VCaP (cell line): ENCODE measurements at regions not wholly inside any gene's neighbourhood (a gene's known extent, or its start where the extent isn't known, plus 50 kb on each side); places are given as distances from the start of the nearest gene placed in this dataset.

ENCODE experiments used
- H3K27ac ChIP-seq: fragments of 450-650 bp; 2 replicates; pipeline ENCODE4 v1.5.1; 2017
- TF ChIP-seq, protein P1 (sequence below): fragments of 450-650 bp; conservative IDR thresholded peaks from 2 replicates; pipeline ENCODE4 v1.5.1; 2017; ENCODE audit warnings: mild to moderate bottlenecking, moderate library complexity

DNA sequence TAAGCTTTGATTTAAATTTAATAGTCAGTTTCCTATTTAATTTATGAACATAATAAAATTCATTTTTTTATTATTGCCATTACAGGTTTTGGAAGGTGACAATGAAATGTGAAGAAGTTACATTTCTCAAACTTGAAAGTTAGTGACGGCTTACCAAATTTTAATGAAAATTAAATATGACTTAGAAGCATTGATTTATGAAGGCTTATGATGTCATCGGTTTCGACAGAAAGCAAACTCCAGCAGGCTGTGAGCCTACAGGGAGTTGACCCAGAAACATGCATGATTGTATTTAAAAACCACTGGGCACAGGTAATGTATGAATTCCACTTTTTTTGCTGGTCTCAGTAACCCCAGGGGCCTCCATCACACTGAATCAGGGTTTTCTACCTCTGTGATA is 157.1 kb downstream of the FHIP1A start:
- TF ChIP-seq, protein P1, sequence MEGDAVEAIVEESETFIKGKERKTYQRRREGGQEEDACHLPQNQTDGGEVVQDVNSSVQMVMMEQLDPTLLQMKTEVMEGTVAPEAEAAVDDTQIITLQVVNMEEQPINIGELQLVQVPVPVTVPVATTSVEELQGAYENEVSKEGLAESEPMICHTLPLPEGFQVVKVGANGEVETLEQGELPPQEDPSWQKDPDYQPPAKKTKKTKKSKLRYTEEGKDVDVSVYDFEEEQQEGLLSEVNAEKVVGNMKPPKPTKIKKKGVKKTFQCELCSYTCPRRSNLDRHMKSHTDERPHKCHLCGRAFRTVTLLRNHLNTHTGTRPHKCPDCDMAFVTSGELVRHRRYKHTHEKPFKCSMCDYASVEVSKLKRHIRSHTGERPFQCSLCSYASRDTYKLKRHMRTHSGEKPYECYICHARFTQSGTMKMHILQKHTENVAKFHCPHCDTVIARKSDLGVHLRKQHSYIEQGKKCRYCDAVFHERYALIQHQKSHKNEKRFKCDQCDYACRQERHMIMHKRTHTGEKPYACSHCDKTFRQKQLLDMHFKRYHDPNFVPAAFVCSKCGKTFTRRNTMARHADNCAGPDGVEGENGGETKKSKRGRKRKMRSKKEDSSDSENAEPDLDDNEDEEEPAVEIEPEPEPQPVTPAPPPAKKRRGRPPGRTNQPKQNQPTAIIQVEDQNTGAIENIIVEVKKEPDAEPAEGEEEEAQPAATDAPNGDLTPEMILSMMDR, result no peak
- H3K27ac ChIP-seq, result peak overlapping the region; percentile 84

DNA sequence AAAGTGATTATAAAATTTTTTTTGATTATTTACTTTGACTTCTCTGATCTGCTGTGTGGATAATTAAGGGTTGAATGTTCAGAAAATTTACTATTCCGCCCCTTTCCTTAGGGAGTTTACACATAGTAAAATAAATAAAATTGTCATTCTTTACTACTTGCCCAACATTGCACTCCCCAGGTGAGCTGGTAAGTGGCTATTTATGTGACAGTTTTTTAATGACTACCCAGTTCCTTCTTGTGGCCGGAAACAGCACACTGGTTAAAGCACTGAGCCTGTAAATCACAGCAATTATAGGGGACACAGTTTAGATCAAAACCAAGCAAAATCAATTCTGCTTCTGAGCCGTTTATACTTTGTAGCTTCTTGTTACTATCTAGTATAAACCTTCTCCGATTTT is 158.1 kb downstream of the FHIP1A start:
- peak overlapping the region; percentile 84 for H3K27ac ChIP-seq
- TF ChIP-seq, protein P1, result no peak

DNA sequence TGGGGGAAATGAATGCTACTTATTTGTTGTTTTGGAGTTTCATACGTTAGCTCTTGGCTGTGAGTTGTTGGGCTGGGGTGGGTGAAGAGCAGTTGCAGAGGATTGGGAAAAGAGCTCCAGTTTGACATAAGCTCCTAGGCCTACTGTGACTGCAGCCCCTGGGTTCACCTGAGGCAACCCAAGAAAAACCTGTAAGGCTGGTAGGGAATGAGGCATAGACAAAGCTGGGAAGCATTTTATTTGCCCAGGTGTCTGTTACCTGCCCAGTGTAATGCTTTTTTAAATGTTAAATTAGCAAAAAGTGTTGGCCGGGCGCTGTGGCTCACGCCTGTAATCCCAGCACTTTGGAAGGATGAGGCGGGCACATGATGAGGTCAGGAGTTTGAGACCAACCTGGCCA is 160.0 kb downstream of the FHIP1A start:
- peak overlapping the region; percentile 84 for H3K27ac ChIP-seq
- TF ChIP-seq, protein P1, result no peak

DNA sequence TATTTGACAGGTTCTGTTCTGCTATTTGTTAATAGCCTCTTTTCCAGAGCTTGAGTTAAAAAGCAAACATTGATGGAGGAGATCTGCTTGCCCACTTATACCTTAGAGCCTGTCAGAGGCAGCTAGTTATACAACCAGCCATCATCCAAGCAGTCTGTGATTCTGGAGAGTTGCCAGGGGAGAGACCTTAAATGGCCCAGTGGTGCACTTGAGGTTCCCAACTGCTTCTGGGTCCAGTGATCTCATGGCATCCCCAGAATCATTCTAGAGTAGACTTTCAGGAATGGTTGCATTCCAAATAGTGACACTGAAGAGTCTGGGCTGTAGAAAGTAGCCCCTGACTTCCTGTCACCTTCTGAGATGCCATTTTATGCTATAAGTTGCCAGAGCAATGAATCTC is 160.7 kb downstream of the FHIP1A start:
- H3K27ac ChIP-seq, result peak overlapping the region; percentile 84
- TF ChIP-seq, protein P1, result no peak

DNA sequence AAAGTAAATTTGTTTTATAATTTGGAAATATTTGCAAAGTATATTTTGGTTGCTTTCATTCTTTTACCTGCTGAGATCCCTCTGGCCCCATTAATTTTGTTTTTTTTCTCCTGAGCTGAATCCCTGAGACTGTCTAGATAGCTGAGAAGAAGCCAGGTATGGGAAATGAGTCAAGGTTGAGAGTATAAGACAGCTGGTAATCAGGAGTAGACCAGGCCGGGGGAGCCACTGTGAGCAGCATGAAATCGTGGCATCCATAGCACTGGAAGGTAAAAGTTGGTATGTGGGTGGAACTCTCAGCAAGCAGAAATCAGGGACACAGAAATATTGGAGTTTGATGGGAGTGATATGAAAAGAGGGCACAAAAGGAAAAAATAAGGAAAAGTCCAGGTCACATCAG is 164.5 kb downstream of the FHIP1A start:
- H3K27ac ChIP-seq, result no peak overlapping the region
- TF ChIP-seq, protein P1, result no peak

DNA sequence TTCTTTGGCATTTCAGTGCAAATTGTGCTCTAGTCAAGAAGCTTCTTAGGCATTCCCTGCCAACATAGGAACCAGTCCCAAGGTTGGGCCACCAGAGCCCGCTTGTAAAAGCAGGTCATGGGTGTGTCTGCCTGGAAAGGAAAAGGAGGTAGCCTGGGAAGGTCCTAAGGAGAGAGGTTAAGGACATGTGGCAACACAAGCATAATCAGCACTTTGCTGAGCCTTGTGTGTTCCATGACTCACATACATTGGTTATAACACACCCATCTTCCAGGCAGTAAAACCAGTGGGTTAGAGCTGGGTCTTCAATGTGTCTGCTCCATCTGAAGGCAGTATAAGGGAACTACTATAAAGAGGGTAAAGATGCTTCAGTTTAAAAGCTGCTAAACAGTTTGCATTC is 165.0 kb downstream of the FHIP1A start:
- no peak overlapping the region for H3K27ac ChIP-seq
- TF ChIP-seq, protein P1, result no peak

DNA sequence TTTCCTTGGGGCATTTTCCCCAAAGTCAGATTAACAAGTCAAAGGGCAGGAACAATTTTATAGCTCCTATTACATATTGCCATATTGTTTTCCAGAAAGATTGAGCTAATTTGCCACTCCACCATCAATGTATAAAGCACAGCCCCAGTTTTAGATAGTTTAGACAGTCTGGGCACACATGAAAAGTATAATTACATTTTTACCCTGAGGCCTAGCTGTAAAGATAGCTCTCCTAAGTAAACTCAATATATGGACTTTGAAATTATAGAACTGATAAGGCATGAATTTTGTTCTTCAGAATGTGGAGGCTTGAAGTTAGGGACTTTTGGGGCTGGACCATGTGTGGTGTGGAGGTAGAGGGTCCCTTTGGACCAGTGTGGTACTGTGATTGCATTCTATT is 166.0 kb downstream of the FHIP1A start:
- TF ChIP-seq, protein P1, result no peak
- H3K27ac ChIP-seq, result no peak overlapping the region

DNA sequence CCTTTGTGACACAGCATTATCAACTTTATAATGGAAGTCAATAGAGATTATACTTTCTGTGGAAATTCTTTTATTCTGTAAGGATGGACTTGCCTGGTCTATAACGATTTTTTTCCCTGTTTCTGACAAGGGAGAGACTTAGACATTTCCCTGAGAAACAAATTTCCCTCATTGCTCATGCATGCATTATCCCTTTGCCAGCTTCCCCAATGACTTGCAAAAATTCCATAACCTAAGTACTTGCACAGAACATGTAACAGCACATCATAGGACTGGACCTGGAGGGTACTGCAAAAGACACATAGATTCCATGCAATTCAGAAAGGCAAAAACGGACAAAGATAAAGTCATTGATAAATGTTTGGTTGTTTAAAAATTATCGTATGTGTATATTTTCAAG is 166.7 kb downstream of the FHIP1A start:
- H3K27ac ChIP-seq, result no peak overlapping the region
- TF ChIP-seq, protein P1, result no peak
